Gastrocnemius medialis (tissue), 4 donors: ENCODE measurements at regions not wholly inside any gene's neighbourhood (a gene's known extent, or its start where the extent isn't known, plus 50 kb on each side); places are given as distances from the start of the nearest gene placed in this dataset.

Experiments used
- ATAC-seq, 2 donors: fragments of 150-250 bp; one replicate each; pipeline ENCODE4 v1.9.1; 2016
- DNase-seq, 2 donors: peaks; one replicate each; pipeline ENCODE4 v3.0.0-alpha.2; 2019
- H3K27ac ChIP-seq, 4 donors: fragments of 200-600 bp; sonication (generic); 1 replicate in 1 of 4; 2 replicates in 3 of 4; pipeline ENCODE4 v1.5.1; 2016 to 2018; ENCODE audit warnings: mild to moderate bottlenecking in 2 of 4, moderate library complexity in 1 of 4
- H3K27me3 ChIP-seq, 3 donors: fragments of 200-600 bp; sonication (generic) in 2 of 3; 1 replicate in 1 of 3; 2 replicates in 2 of 3; pipeline versions ENCODE4 v1.5.1 to v1.6.0; 2016 to 2019; ENCODE audit warnings: mild to moderate bottlenecking in 1 of 3, moderate library complexity in 1 of 3
- H3K36me3 ChIP-seq, 2 donors: fragments of 200-600 bp; sonication (generic) in 1 of 2; one replicate each; pipeline ENCODE4 v1.5.1; 2017 to 2018
- H3K4me1 ChIP-seq, 2 donors: fragments of 200-600 bp; sonication (generic) in 1 of 2; one replicate each; pipeline ENCODE4 v1.5.1; 2016 to 2017; ENCODE audit warnings: mild to moderate bottlenecking in 2 of 2
- H3K4me3 ChIP-seq, 4 donors: fragments of 200-600 bp; sonication (generic) in 3 of 4; 1 replicate in 1 of 4; 2 replicates in 3 of 4; pipeline ENCODE4 v1.5.1; 2016 to 2019; ENCODE audit warnings: mild to moderate bottlenecking in 2 of 4
- H3K9me3 ChIP-seq, 3 donors: fragments of 200-600 bp; sonication (generic) in 2 of 3; 1 replicate in 1 of 3; 2 replicates in 2 of 3; pipeline ENCODE4 v1.5.1; 2016 to 2019
- CTCF ChIP-seq, 5 experiments: fragments of 450-650 bp in 3 of 5; fragments of 200-600 bp in 2 of 5; sonication (generic) in 2 of 5; IDR thresholded peaks in 4 of 5; conservative IDR thresholded peaks in 1 of 5; 1 replicate in 4 of 5; 2 replicates in 1 of 5; pipeline ENCODE4 v1.5.1; 2016 to 2019; ENCODE audit warnings: antibody characterized with exemption in 5 of 5, mild to moderate bottlenecking in 3 of 5, moderate library complexity in 3 of 5
- POLR2A ChIP-seq, 2 donors: fragments of 450-650 bp; IDR thresholded peaks; one replicate each; pipeline ENCODE4 v1.6.1; 2017; ENCODE audit warnings: antibody characterized with exemption in 2 of 2, mild to moderate bottlenecking in 2 of 2, moderate library complexity in 2 of 2
- in situ Hi-C, 4 donors: fragments of 200-750 bp; cut with MboI; loops; one replicate each; pipeline versions ENCODE4 v1.15.0 to v1.8.0; 2017; ENCODE audit warnings: low sequenced_read_pairs in 4 of 4
- intact Hi-C: fragments of 100-400 bp; cut with DNase I; formaldehyde crosslinking; loops from one replicate; pipeline ENCODE4 v1.15.1; 2023; ENCODE audit warnings: low total_unique reads

- Histone ChIP-seq H3K9me3 (no peaks in the 10 kb centered on the region), H3K27ac (no peak overlapping the region), H3K27me3 (no peaks in the 10 kb centered on the region), H3K36me3 (no peaks in the 10 kb centered on the region), H3K4me1 (no peaks in the 10 kb centered on the region), H3K4me3 (no peak overlapping the region)
- TF ChIP-seq CTCF (IDR thresholded peaks at IDR 0.05 in 4 of 5, conservative IDR thresholded peaks at IDR 0.05 in 1 of 5) = no peak
- no peak for TF ChIP-seq POLR2A (IDR thresholded peaks at IDR 0.05)
- in situ Hi-C loops (no loop called here), intact Hi-C loops (no loop called here)
- DNase-seq (no peak), ATAC-seq (no peak)
Measured at GRCh38 chr14:87043667-87044200, 949.2 kb downstream of the GALC start.

- no peak for ATAC-seq
- no peak for DNase-seq
- intact Hi-C loops = no loop called here
Measured at GRCh38 chr14:87042354-87042753, 950.6 kb downstream of the GALC start.

GRCh38 chr14:87041290-87042020, 951.5 kb downstream of the GALC start:
- no peak for ATAC-seq
- Histone ChIP-seq H3K27me3 (no peaks in the 10 kb centered on the region), H3K9me3 (no peaks in the 10 kb centered on the region), H3K36me3 (no peaks in the 10 kb centered on the region), H3K4me1 (no peaks in the 10 kb centered on the region), H3K27ac (no peak overlapping the region), H3K4me3 (no peak overlapping the region)
- in situ Hi-C loops (no loop called here), intact Hi-C loops (no loop called here)
- TF ChIP-seq POLR2A (IDR thresholded peaks at IDR 0.05) (no peak), CTCF (IDR thresholded peaks at IDR 0.05 in 4 of 5, conservative IDR thresholded peaks at IDR 0.05 in 1 of 5) (no peak)
- no peak for DNase-seq

More at GRCh38 chr14:87042354-87042753, 950.6 kb downstream of the GALC start:
- in situ Hi-C loops = no loop called here
- Histone ChIP-seq H3K27me3 (no peaks in the 10 kb centered on the region), H3K9me3 (no peaks in the 10 kb centered on the region), H3K27ac (no peak overlapping the region), H3K36me3 (no peaks in the 10 kb centered on the region), H3K4me1 (no peaks in the 10 kb centered on the region), H3K4me3 (no peak overlapping the region)
- TF ChIP-seq POLR2A (IDR thresholded peaks at IDR 0.05) (no peak), CTCF (IDR thresholded peaks at IDR 0.05 in 4 of 5, conservative IDR thresholded peaks at IDR 0.05 in 1 of 5) (no peak)

- no peaks in the 10 kb centered on the region for H3K4me1 ChIP-seq
- ATAC-seq (no peak), DNase-seq (no peak)
- H3K27me3 ChIP-seq = no peaks in the 10 kb centered on the region
- in situ Hi-C loops = no loop called here
- no peak for TF ChIP-seq CTCF (IDR thresholded peaks at IDR 0.05 in 4 of 5, conservative IDR thresholded peaks at IDR 0.05 in 1 of 5)
- no peak for TF ChIP-seq POLR2A (IDR thresholded peaks at IDR 0.05)
- no peaks in the 10 kb centered on the region for H3K36me3 ChIP-seq
- no peak overlapping the region for H3K27ac ChIP-seq
- intact Hi-C loops = no loop called here
- H3K4me3 ChIP-seq = no peak overlapping the region
- H3K9me3 ChIP-seq = no peaks in the 10 kb centered on the region
Measured at GRCh38 chr14:87034680-87035079, 958.3 kb downstream of the GALC start.
